HuH-7.5 (cell line): ENCODE measurements at regions not wholly inside any gene's neighbourhood (a gene's known extent, or its start where the extent isn't known, plus 50 kb on each side); places are given as distances from the start of the nearest gene placed in this dataset.
"Not testable (repeated sequence)": the region's sequence is repeated elsewhere in the genome, so short reads cannot be mapped to it uniquely, and the experiment has no call there.

Source experiments
- DNase-seq: peaks from one replicate; pipeline ENCODE4 v3.0.0; 2011; ENCODE audit warnings: low spot score

DNA sequence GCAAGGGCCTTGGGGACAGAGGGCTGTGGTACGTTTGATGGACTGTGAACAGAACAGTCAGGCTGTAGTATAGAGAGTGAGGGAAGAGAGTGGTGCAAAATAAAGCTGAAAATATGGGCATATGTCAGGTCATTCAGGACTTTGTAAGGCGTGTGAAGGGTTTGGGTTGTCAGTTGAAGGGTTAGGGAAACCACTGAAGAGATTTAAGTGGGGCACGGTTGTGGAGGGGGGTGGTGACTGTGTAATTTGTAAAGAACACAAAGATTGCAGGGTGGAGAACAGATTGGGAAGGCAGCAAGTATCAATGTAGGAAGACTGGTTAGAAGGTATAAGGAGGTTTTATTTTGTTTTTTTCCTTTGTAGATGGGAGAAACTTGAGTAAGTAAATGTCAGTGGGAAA lies 349.8 kb downstream of the DLEU7 start:
- no peak for DNase-seq

DNA sequence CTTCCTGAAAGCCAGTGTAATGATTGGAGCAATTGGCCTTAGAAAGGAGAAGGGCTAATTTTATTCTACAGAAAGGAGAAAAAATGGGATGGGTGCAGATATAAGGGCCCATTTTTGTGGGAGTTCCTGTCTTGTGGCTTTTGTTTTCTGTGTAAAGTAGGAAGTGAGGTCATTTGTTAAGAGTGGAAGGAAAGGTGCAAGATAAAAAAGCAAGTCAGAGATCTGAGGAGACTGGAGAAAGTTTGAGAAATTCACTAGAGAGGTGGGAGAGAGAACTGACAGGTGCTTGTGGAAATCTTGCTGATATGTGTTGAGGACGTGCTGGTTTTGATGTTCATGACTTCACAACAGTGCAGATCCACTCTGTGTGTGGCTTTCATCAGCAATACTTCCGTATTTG lies 349.4 kb downstream of the DLEU7 start:
- no peak for DNase-seq

GRCh38 chr13:50503212-50503611 lies 340.3 kb downstream of the DLEU7 start:
- not testable (repeated sequence) for DNase-seq

DNA sequence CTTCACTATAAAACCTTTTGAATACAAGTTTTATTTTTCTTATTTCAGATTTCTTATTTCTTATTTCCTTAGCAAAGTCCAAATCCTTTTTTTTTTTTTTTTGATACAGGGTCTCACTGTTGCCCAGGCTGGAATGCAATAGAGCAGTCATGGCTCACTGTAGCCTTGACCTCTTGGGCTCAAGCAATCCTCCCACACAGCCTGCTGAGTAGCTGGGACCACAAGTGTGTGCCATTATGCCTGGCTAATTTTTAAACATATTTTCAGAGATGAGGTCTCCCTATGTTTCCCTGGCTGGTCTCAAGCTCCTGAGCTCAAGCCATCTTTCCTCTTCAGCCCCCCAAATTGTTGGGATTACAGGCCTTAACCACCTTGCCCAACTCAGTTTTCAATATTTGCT lies 334.3 kb downstream of the DLEU7 start:
- no peak for DNase-seq

GRCh38 chr13:50509771-50510441 lies 333.6 kb downstream of the DLEU7 start:
- DNase-seq, result no peak

- DNase-seq, result not testable (repeated sequence)
Observed at GRCh38 chr13:50510885-50511545, 332.5 kb downstream of the DLEU7 start.

GRCh38 chr13:50511877-50512341 lies 331.6 kb downstream of the DLEU7 start:
- no peak for DNase-seq

DNA sequence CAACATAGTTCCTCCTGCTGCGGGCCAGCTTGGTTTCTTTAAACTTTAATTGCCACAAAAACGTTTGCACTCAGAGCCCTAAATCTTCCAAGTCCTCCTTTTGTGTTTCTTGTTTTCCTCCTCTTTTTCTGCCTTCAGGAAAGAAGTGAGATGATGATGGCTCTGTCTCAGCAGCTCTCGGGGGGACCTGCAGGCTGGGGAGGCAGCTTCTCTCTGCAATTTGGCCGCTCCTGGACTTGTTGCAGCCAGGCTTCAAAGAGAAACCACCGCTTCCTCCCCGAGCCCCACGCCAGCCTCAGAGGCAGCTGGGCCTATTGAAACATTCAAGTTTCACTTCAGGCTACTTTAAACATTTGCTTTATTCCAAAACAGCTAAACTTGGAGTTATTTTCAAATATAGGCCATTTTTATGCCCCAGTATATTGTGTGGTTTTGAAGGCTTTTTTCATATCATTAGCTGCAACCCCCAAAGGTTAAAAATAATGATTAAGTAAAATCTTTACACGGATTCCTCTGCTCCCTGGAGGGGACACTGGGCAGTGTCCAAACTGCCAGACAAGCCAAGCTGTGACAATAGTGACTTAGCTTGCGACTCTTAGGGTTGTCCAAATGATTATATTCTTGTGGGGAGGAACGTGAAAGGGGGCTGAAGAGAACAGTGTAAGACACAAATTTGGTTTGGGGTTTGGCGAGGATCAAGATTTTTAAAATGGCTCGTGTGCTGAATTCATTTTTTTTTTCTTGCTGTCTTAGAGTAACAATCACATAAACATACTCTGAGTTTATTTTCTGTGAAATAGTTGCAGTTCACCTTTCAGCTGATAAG lies 330.8 kb downstream of the DLEU7 start:
- no peak for DNase-seq

GRCh38 chr13:50513300-50513877 lies 330.1 kb downstream of the DLEU7 start:
- no peak for DNase-seq

- DNase-seq, result no peak
Observed at GRCh38 chr13:50514249-50514648, 329.2 kb downstream of the DLEU7 start.

DNA sequence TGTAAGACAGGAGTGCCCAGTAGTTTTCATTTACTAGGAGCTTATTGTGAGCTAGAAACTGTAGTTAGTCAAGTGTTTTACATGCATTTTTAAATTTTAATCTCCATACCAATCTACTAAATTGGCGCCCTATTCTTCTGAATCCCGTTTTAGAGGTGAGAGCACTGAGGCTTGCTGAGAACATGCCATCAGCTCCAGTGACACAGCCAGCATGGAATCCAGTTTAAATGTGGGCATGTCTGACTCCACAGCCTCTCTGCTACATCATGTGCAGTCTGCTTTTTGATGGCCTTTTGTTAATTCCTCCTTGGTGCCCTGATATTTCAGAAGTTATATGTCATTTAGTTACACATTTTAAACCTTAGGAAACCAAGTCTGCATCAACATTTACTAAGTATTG lies 325.4 kb downstream of the DLEU7 start:
- DNase-seq, result no peak

DNA sequence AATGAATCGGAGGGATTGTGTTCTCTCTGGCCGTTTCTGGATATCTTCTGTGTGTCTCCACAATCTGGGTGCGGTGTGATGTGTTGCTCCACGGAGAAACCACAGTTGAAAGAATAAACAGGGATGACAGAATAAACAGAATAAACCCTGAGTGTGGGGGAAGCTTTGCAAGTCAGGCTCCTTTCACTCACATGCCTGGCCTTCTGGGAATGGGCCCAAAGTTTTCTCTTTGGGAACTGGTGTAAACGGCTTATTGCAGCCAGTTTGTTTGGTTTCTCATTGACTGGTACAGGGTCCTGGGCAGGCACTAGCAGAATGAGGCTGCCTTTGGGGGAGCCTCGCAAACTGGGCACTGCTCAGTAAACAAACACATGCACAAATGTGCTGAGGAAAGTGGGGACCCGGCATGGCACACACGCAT lies 324.7 kb downstream of the DLEU7 start:
- no peak for DNase-seq

DNA sequence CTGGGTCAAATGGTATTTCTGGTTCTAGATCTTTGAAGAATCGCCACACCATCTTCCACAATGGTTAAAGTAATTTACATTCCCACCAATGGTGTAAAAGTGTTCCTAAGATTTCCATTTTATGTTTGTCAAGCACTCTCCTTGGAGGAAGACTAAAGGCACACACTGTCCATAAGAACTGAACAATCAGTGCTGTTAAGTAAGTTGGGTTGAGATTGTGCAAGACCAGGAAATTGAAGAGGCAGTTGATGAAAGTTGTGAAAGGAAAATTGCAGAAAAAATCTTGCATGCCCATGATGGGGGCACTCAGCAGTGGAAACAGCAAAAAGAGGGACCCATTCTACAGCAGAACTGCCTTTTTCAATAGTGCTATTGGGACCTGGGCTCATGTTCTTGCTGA lies 323.6 kb downstream of the DLEU7 start:
- no peak for DNase-seq

GRCh38 chr13:50521006-50521830 lies 322.3 kb downstream of the DLEU7 start:
- DNase-seq, result no peak

DNA sequence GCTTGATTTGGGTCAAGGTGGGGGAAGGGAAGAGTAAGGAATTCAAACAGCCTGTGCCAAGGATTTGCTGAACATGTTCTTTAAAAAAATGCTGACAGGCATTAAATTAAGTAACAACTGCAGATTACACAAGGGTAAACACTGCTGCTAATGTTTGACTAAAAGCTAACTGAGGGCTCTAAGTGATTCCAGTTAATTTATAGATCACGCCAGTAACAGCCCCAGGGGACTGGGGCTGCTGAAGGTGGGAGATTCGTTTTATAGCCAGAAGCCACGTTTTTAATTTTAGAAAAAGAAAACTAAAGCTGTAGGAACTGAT lies 321.7 kb downstream of the DLEU7 start:
- DNase-seq, result peak; percentile 29

DNA sequence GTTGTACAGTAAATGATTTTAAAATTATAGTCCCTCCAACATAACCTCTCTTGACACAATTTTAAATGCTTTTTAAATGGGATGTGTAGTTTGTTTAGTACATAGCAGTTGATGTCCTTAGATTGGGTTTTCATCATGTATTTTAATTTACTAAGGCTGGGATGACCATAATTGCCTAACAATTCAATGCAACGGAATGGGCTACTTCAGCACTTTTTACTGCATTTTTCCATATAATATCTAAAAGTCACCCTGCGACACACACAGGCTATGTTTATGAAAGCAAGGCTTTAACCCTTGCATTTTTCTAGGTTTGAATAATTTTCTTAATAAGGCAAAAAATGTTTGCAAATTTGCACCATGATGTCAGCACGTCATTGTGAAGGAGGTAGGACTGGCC lies 321.0 kb downstream of the DLEU7 start:
- no peak for DNase-seq

- no peak for DNase-seq
Observed at GRCh38 chr13:50523307-50523706, 320.2 kb downstream of the DLEU7 start.

- no peak for DNase-seq
Observed at GRCh38 chr13:50524560-50524959, 318.9 kb downstream of the DLEU7 start.

GRCh38 chr13:50526661-50527071 lies 316.8 kb downstream of the DLEU7 start:
- no peak for DNase-seq

DNA sequence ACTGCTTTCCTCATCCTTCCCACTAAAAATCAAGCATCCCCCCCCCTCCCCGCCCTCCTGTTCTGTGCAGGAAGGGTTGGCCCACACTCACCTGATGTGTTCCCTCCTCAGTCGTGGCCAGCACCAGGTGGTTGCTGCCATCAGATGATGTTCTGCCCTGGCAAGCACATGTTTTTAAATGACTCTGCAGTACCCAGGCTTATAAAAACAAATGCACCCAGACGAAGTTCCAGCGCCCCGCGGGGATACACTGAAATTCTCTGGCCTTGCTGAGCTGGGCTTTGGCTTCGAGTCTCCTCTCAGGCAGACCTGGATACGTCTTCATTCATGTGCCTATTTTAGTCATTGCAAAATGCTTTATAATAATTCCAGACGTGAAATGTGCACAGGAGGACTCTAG lies 316.3 kb downstream of the DLEU7 start:
- no peak for DNase-seq

- DNase-seq, result no peak
Observed at GRCh38 chr13:50527612-50528509, 315.6 kb downstream of the DLEU7 start.
